Kasumi-1 (cell line): ENCODE measurements at regions not wholly inside any gene's neighbourhood (a gene's known extent, or its start where the extent isn't known, plus 50 kb on each side); places are given as distances from the start of the nearest gene placed in this dataset.
A peak's percentile ranks its signal among the peaks of the same experiment; 100 is the strongest.

Experiments
- DNase-seq, 2 experiments: peaks; one replicate each; lab custom pipeline; 2025; lab: John Stamatoyannopoulos, UW

GRCh38 chr1:116819081-116819480, 64.9 kb downstream of the CD2 start:
- no peak for DNase-seq

- no peak for DNase-seq
These were observed 66.1 kb downstream of the CD2 start for GRCh38 chr1:116820369-116820768.

- DNase-seq = no peak
These were observed 67.5 kb downstream of the CD2 start for GRCh38 chr1:116821763-116822162.

- DNase-seq = no peak
These were observed 70.5 kb downstream of the CD2 start for GRCh38 chr1:116824631-116825206.

GRCh38 chr1:116825207-116825719, 71.0 kb downstream of the CD2 start:
- no peak for DNase-seq

GRCh38 chr1:116825720-116826438, 71.6 kb downstream of the CD2 start:
- DNase-seq = no peak

GRCh38 chr1:116826818-116827606, 72.8 kb downstream of the CD2 start:
- DNase-seq = peak; percentile 59 to 69

GRCh38 chr1:116827607-116828105, 73.4 kb downstream of the CD2 start:
- DNase-seq = no peak

GRCh38 chr1:116832308-116832931, 77.3 kb upstream of the PTGFRN start:
- no peak for DNase-seq

- DNase-seq = no peak
These were observed 76.7 kb upstream of the PTGFRN start for GRCh38 chr1:116832932-116833578.

- DNase-seq = no peak
These were observed 76.0 kb upstream of the PTGFRN start for GRCh38 chr1:116833718-116834117.

- DNase-seq = no peak
These were observed 75.1 kb upstream of the PTGFRN start for GRCh38 chr1:116834595-116834994.

- DNase-seq = no peak
These were observed 74.6 kb upstream of the PTGFRN start for GRCh38 chr1:116835161-116835560.

- DNase-seq = no peak
These were observed 73.6 kb upstream of the PTGFRN start for GRCh38 chr1:116836099-116836498.

GRCh38 chr1:116841569-116842344, 68.0 kb upstream of the PTGFRN start:
- DNase-seq = no peak

- DNase-seq = no peak
These were observed 67.1 kb upstream of the PTGFRN start for GRCh38 chr1:116842654-116843053.

GRCh38 chr1:116844775-116845174, 64.9 kb upstream of the PTGFRN start:
- no peak for DNase-seq

- no peak for DNase-seq
These were observed 62.5 kb upstream of the PTGFRN start for GRCh38 chr1:116847190-116847589.

- DNase-seq = no peak
These were observed 61.8 kb upstream of the PTGFRN start for GRCh38 chr1:116847688-116848531.

- no peak for DNase-seq
These were observed 59.3 kb upstream of the PTGFRN start for GRCh38 chr1:116850436-116850835.
